Retinal pigment epithelial cell (primary cell): ENCODE measurements at regions not wholly inside any gene's neighbourhood (a gene's known extent, or its start where the extent isn't known, plus 50 kb on each side); places are given as distances from the start of the nearest gene placed in this dataset.
A peak's percentile ranks its signal among the peaks of the same experiment; 100 is the strongest.

Experiments used
- DNase-seq: peaks from one replicate; pipeline ENCODE4 v3.0.0-alpha.2; 2010; ENCODE audit warnings: low read depth
- H3K4me3 ChIP-seq: 2 replicates; pipeline ENCODE4 v1.5.1; 2011; ENCODE audit warnings: mild to moderate bottlenecking, low read length, control low read depth, moderate library complexity
- CTCF ChIP-seq: conservative IDR thresholded peaks from 2 replicates; pipeline ENCODE4 v1.5.1; 2011; ENCODE audit warnings: low read depth, low read length, control low read depth, inconsistent platforms

DNA sequence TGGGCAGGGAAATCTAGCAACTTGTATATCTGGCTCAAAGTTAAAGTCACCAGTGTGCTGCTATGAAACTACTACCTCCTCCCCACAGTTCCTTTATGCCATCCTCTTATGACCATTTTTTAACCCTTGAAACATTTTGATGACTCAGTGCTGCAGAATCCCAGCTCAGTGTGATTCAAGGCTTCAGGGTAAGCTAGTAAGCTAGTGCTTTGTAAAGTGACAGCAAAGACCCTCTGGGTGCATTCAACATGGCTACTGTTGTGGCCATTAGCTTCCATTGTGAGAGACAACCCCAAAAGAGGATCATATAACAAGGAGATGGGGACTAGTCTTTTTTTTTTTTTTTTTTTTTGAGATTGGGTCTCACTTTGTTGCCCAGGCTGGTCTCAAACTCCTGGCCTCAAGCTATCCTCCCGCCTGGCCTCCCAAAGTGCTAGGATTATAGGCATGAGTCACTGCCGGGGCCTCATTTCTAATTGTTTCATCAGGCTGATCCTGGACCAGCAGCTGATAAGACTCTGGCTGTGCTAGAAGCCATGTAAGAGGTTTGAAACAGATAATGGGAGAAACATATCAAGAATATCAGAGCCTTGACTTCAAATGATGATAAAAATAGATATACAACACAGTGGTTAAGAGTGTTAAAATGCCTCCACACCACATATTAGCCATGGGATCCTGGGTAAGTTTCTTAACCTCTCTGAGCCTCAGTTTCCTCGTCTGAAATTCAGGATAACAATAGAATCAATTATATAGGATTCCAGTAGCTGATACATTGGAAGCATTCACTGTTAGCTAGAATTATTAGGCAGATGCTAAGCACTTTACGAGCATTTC lies 65.7 kb upstream of the RTN4 start:
- no peak for DNase-seq
- TF ChIP-seq CTCF = no peak
- H3K4me3 ChIP-seq = no peak overlapping the region

DNA sequence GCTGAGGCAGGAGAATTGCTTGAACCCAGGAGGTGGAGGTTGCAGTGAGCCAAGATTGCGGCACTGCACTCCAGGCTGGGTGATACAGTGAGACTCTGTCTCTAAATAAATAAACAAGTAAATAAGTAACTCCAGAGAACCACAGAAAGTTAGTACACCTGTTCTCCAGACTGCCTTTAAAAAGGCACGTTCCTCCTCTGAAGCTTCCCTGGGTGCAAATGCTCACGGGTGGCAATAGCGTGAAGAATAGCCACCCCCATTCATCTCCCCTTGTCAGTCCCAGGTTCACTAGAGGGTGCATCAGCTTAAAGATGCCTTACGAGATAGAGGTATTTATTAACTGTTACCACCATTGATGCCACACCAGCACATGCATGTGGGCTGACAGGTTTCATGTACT lies 64.3 kb upstream of the RTN4 start:
- no peak for TF ChIP-seq CTCF
- H3K4me3 ChIP-seq = no peak overlapping the region
- no peak for DNase-seq

DNA sequence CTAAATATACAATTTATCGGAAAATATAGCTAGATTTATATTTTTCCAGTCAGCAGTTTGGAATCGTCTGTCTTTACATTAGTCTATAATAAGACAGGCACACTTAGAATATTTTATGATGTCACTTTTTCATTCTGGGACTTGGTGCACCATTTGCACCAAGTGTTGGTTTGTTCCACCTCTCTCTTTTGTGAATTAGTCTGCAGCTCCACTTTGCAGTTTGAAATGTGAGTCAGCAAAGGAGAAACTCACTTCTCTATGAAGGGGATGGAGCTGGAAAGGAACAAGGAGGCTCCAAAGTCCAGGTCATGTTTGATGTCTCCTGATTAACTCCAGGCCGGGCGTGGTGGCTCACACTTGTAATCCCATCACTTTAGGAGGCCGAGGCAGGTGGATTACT lies 63.8 kb upstream of the RTN4 start:
- no peak overlapping the region for H3K4me3 ChIP-seq
- no peak for TF ChIP-seq CTCF
- DNase-seq = no peak

DNA sequence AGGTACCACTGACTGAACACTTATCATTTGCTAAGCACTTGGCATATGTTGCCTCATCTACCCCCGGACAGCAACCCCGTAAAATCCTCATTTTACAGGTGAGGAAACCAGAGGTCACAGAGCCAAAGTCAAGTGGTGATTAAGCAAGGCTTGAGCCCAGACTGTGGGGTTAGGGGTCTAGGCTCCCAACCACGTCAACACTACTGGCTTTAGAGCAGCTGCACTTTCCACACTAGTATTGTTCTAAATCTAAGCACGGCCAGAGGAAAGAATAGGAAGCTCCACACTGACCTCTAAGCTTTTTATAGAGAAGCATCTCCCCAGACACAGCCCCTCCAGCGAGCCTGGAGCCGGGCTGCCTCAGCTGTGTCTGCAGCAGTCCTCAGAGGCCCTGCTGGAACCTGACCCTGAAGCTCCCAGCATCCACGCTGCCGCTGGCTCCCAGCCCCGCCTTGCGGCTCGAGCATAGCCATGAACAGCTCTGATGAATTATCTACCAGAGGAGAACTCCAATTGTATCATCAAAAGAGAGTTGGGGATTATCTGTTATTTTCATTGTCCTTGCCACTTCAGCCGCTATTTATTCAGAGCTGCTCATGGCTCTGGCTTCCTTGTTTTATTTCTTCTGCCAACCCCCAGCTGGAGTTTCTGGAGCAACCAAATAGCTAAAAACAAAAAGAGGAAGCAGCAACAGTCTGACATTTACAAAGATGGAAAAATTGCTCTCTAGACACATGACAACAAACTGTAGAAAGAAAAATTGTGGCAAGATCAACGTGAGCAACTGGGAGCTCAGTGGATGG lies 62.2 kb upstream of the RTN4 start:
- DNase-seq = no peak
- no peak overlapping the region for H3K4me3 ChIP-seq
- no peak for TF ChIP-seq CTCF

DNA sequence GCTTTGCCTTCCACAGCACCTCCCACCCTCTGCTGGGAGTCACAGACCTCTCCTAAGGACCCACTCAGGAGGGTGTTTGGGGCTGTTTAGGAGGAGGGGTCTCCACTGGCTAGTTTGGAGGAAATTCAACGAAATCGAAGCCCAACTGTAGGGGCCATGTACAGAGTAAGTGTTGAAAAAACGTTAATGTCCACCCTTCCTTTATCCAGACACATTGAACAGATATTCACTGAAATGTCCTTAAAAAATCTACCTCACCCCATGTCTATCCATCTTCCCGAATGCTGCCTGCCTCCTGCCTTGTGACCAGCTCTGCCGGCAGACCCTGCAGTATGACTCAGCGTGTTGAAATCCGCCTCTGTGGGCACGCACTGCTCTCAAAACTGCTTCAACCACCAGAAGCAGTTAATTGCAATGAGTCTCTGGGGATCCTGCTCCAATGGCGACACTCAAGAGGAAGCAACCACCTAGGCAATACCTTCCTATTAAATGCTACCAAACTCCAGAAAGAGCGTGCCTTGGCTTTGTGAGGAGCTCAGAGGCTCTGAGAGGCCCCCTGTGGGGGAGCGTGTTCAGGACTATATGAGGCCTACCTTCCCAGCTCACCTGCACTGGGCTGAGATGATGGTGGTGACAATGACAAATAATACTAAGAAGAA lies 61.4 kb upstream of the RTN4 start:
- TF ChIP-seq CTCF = no peak
- no peak overlapping the region for H3K4me3 ChIP-seq
- DNase-seq = peak; percentile 92

DNA sequence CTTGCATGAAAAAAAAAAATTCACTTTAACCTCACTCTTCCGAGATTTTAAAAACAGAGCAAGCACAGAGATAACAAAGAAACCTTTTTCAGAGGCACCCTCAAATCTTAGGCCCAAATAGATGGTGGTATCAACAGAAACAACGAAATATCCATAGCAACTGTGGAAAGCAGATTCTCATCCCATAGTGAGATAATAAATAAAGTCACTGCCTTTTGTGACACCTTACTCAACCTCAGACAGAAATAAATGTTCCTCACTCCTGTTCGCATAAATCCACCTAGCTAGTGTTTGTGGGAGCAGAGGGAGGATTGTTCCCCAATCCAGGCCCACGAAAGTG lies 60.9 kb upstream of the RTN4 start:
- no peak for DNase-seq
- no peak for TF ChIP-seq CTCF
- no peak overlapping the region for H3K4me3 ChIP-seq
